ENCODE measurements at regions not wholly inside any gene's neighbourhood (a gene's known extent, or its start where the extent isn't known, plus 50 kb on each side); places are given as distances from the start of the nearest gene placed in this dataset.
"Not testable (repeated sequence)": the region's sequence is repeated elsewhere in the genome, so short reads cannot be mapped to it uniquely, and the experiment has no call there.

GRCh38 chr3:156050918-156051317 is 69.5 kb upstream of the KCNAB1 start:
- H3K27ac ChIP-seq: no peak overlapping the region
- no peaks in the 10 kb centered on the region for H3K27me3 ChIP-seq
- no peaks in the 10 kb centered on the region for H3K4me1 ChIP-seq
- H3K9me3 ChIP-seq: no peaks in the 10 kb centered on the region
- no peaks in the 10 kb centered on the region for H3K36me3 ChIP-seq
- no peak for ATAC-seq
- TF ChIP-seq POLR2AphosphoS5 (IDR thresholded peaks at IDR 0.05) (no peak), EP300 (IDR thresholded peaks at IDR 0.05) (no peak), CTCF (IDR thresholded peaks at IDR 0.05) (no peak), POLR2A (IDR thresholded peaks at IDR 0.05) (no peak)
- no peak overlapping the region for H3K4me3 ChIP-seq
- WGBS, 2 donors (ENCODE audit: low coverage in 1 of 2): 86 to 94% methylated on average over 1 of the region's 1 CpG

- ATAC-seq: no peak
- Histone ChIP-seq H3K27ac (no peak overlapping the region), H3K9me3 (no peaks in the 10 kb centered on the region), H3K36me3 (no peaks in the 10 kb centered on the region), H3K27me3 (no peaks in the 10 kb centered on the region), H3K4me1 (no peaks in the 10 kb centered on the region), H3K4me3 (no peak overlapping the region)
- 89 to 100% methylated on average over 1 to 4 of the region's 15 CpGs for WGBS, 2 donors (ENCODE audit: low coverage in 1 of 2)
- no peak for TF ChIP-seq CTCF (IDR thresholded peaks at IDR 0.05)
- no peak for TF ChIP-seq POLR2A (IDR thresholded peaks at IDR 0.05)
- no peak for TF ChIP-seq POLR2AphosphoS5 (IDR thresholded peaks at IDR 0.05)
- TF ChIP-seq EP300 (IDR thresholded peaks at IDR 0.05): no peak
These were observed 68.7 kb upstream of the KCNAB1 start for GRCh38 chr3:156051651-156052050.

- WGBS, 2 donors (ENCODE audit: low coverage in 1 of 2): no CpG with 5 or more reads among the region's 9 CpGs
- no peak for TF ChIP-seq CTCF (IDR thresholded peaks at IDR 0.05)
- TF ChIP-seq EP300 (IDR thresholded peaks at IDR 0.05): no peak
These were observed 68.3 kb upstream of the KCNAB1 start for GRCh38 chr3:156052115-156052514.

GRCh38 chr3:156059950-156060501 is 60.4 kb upstream of the KCNAB1 start:
- Histone ChIP-seq H3K4me1 (no peaks in the 10 kb centered on the region), H3K27me3 (no peaks in the 10 kb centered on the region), H3K4me3 (no peak overlapping the region), H3K27ac (no peak overlapping the region), H3K9me3 (no peaks in the 10 kb centered on the region), H3K36me3 (no peaks in the 10 kb centered on the region)
- TF ChIP-seq POLR2AphosphoS5 (IDR thresholded peaks at IDR 0.05) (no peak), EP300 (IDR thresholded peaks at IDR 0.05) (no peak), CTCF (IDR thresholded peaks at IDR 0.05) (no peak), POLR2A (IDR thresholded peaks at IDR 0.05) (no peak)
- no peak for ATAC-seq
- 46 to 49% methylated on average over 2 of the region's 2 CpGs for WGBS, 2 donors (ENCODE audit: low coverage in 1 of 2)

More at GRCh38 chr3:156052115-156052514, 68.3 kb upstream of the KCNAB1 start:
- no peaks in the 10 kb centered on the region for H3K4me1 ChIP-seq
- H3K9me3 ChIP-seq: no peaks in the 10 kb centered on the region
- no peak overlapping the region for H3K4me3 ChIP-seq
- no peak overlapping the region for H3K27ac ChIP-seq
- no peaks in the 10 kb centered on the region for H3K27me3 ChIP-seq
- no peaks in the 10 kb centered on the region for H3K36me3 ChIP-seq
- no peak for ATAC-seq

GRCh38 chr3:156068151-156068550 is 52.2 kb upstream of the KCNAB1 start:
- not testable (repeated sequence) for H3K27me3 ChIP-seq, ATAC-seq, H3K27ac ChIP-seq, H3K9me3 ChIP-seq, H3K36me3 ChIP-seq, H3K4me1 ChIP-seq, H3K4me3 ChIP-seq
- WGBS, 2 donors (ENCODE audit: low coverage in 1 of 2): 89% methylated on average over 3 of the region's 3 CpGs; no CpG with 5 or more reads in 1 of the 2 donors

All from gastroesophageal sphincter (tissue), 4 donors.